IPS-20b (cell line): ENCODE measurements at regions not wholly inside any gene's neighbourhood (a gene's known extent, or its start where the extent isn't known, plus 50 kb on each side); places are given as distances from the start of the nearest gene placed in this dataset.

Source experiments
- H3K27ac ChIP-seq: one replicate; pipeline ENCODE4 v1.5.1; 2013; ENCODE audit warnings: low read length
- H3K27me3 ChIP-seq: 2 replicates; pipeline ENCODE4 v1.6.1; 2013; ENCODE audit warnings: mild to moderate bottlenecking, low read length, inconsistent platforms; ENCODE audit not compliant: insufficient read depth
- H3K36me3 ChIP-seq: 2 replicates; pipeline ENCODE4 v1.6.1; 2013; ENCODE audit warnings: low read depth, mild to moderate bottlenecking, inconsistent platforms, low read length, moderate library complexity; ENCODE audit not compliant: insufficient read depth
- H3K4me1 ChIP-seq: 2 replicates; pipeline ENCODE4 v1.6.1; 2013; ENCODE audit warnings: mild to moderate bottlenecking, control low read depth, inconsistent platforms, low read length, moderate library complexity; ENCODE audit not compliant: insufficient read depth
- H3K4me3 ChIP-seq: 2 replicates; pipeline ENCODE4 v1.5.1; 2013; ENCODE audit warnings: mild to moderate bottlenecking, low read length, inconsistent platforms
- H3K9ac ChIP-seq: 2 replicates; pipeline ENCODE4 v1.6.1; 2013; ENCODE audit warnings: low read depth, mild to moderate bottlenecking, inconsistent platforms, low read length, moderate library complexity
- H3K9me3 ChIP-seq: 2 replicates; pipeline ENCODE4 v1.6.1; 2013; ENCODE audit warnings: mild to moderate bottlenecking, low read depth, low read length, inconsistent platforms; ENCODE audit not compliant: insufficient read depth

GRCh38 chr2:181114021-181114420, 133.6 kb downstream of the UBE2E3 start:
- Histone ChIP-seq H3K27me3 (no peaks in the 10 kb centered on the region), H3K9ac (no peak overlapping the region), H3K4me1 (no peaks in the 10 kb centered on the region), H3K36me3 (no peaks in the 10 kb centered on the region), H3K9me3 (no peaks in the 10 kb centered on the region), H3K27ac (no peak overlapping the region), H3K4me3 (no peak overlapping the region)

GRCh38 chr2:181116261-181116660, 135.9 kb downstream of the UBE2E3 start:
- no peak overlapping the region for H3K4me3 ChIP-seq
- H3K9ac ChIP-seq = no peak overlapping the region
- H3K4me1 ChIP-seq = no peaks in the 10 kb centered on the region
- H3K27ac ChIP-seq = no peak overlapping the region
- H3K36me3 ChIP-seq = no peaks in the 10 kb centered on the region
- no peaks in the 10 kb centered on the region for H3K9me3 ChIP-seq
- H3K27me3 ChIP-seq = no peaks in the 10 kb centered on the region

- Histone ChIP-seq H3K27me3 (no peaks in the 10 kb centered on the region), H3K9me3 (no peaks in the 10 kb centered on the region), H3K9ac (no peak overlapping the region), H3K4me3 (no peak overlapping the region), H3K4me1 (no peaks in the 10 kb centered on the region), H3K27ac (no peak overlapping the region), H3K36me3 (no peaks in the 10 kb centered on the region)
Measured at GRCh38 chr2:181117206-181117925, 137.0 kb downstream of the UBE2E3 start.

- no peaks in the 10 kb centered on the region for H3K36me3 ChIP-seq
- H3K4me1 ChIP-seq = no peaks in the 10 kb centered on the region
- H3K4me3 ChIP-seq = no peak overlapping the region
- H3K9ac ChIP-seq = no peak overlapping the region
- H3K27ac ChIP-seq = no peak overlapping the region
- H3K9me3 ChIP-seq = no peaks in the 10 kb centered on the region
- no peaks in the 10 kb centered on the region for H3K27me3 ChIP-seq
Measured at GRCh38 chr2:181120625-181121024, 140.2 kb downstream of the UBE2E3 start.

- H3K4me1 ChIP-seq = no peaks in the 10 kb centered on the region
- H3K4me3 ChIP-seq = no peak overlapping the region
- no peak overlapping the region for H3K9ac ChIP-seq
- H3K36me3 ChIP-seq = no peaks in the 10 kb centered on the region
- H3K9me3 ChIP-seq = no peaks in the 10 kb centered on the region
- no peaks in the 10 kb centered on the region for H3K27me3 ChIP-seq
- no peak overlapping the region for H3K27ac ChIP-seq
Measured at GRCh38 chr2:181121996-181122395, 141.6 kb downstream of the UBE2E3 start.

GRCh38 chr2:181122601-181123000, 142.2 kb downstream of the UBE2E3 start:
- H3K4me3 ChIP-seq = no peak overlapping the region
- H3K27ac ChIP-seq = no peak overlapping the region
- H3K27me3 ChIP-seq = no peaks in the 10 kb centered on the region
- no peaks in the 10 kb centered on the region for H3K9me3 ChIP-seq
- H3K4me1 ChIP-seq = no peaks in the 10 kb centered on the region
- H3K9ac ChIP-seq = no peak overlapping the region
- no peaks in the 10 kb centered on the region for H3K36me3 ChIP-seq

- H3K27me3 ChIP-seq = no peaks in the 10 kb centered on the region
- H3K27ac ChIP-seq = no peak overlapping the region
- no peak overlapping the region for H3K4me3 ChIP-seq
- no peaks in the 10 kb centered on the region for H3K9me3 ChIP-seq
- H3K9ac ChIP-seq = no peak overlapping the region
- H3K4me1 ChIP-seq = no peaks in the 10 kb centered on the region
- H3K36me3 ChIP-seq = no peaks in the 10 kb centered on the region
Measured at GRCh38 chr2:181123798-181124231, 143.4 kb downstream of the UBE2E3 start.

GRCh38 chr2:181124497-181124896, 144.1 kb downstream of the UBE2E3 start:
- H3K27ac ChIP-seq = no peak overlapping the region

GRCh38 chr2:181125359-181125758, 145.0 kb downstream of the UBE2E3 start:
- Histone ChIP-seq H3K4me3 (no peak overlapping the region), H3K27me3 (no peaks in the 10 kb centered on the region), H3K9ac (no peak overlapping the region), H3K36me3 (no peaks in the 10 kb centered on the region), H3K4me1 (no peaks in the 10 kb centered on the region), H3K9me3 (no peaks in the 10 kb centered on the region), H3K27ac (no peak overlapping the region)

More at GRCh38 chr2:181124497-181124896, 144.1 kb downstream of the UBE2E3 start:
- Histone ChIP-seq H3K27me3 (no peaks in the 10 kb centered on the region), H3K4me1 (no peaks in the 10 kb centered on the region), H3K9ac (no peak overlapping the region), H3K36me3 (no peaks in the 10 kb centered on the region), H3K9me3 (no peaks in the 10 kb centered on the region), H3K4me3 (no peak overlapping the region)

- Histone ChIP-seq H3K27me3 (no peaks in the 10 kb centered on the region), H3K9me3 (no peaks in the 10 kb centered on the region), H3K9ac (no peak overlapping the region), H3K36me3 (no peaks in the 10 kb centered on the region), H3K27ac (no peak overlapping the region), H3K4me1 (no peaks in the 10 kb centered on the region), H3K4me3 (no peak overlapping the region)
Measured at GRCh38 chr2:181126311-181126868, 146.0 kb downstream of the UBE2E3 start.

GRCh38 chr2:181128199-181128598, 147.8 kb downstream of the UBE2E3 start:
- Histone ChIP-seq H3K36me3 (no peaks in the 10 kb centered on the region), H3K27me3 (no peaks in the 10 kb centered on the region), H3K9ac (no peak overlapping the region), H3K27ac (no peak overlapping the region), H3K9me3 (no peaks in the 10 kb centered on the region), H3K4me3 (no peak overlapping the region), H3K4me1 (no peaks in the 10 kb centered on the region)

- Histone ChIP-seq H3K36me3 (no peaks in the 10 kb centered on the region), H3K9me3 (no peaks in the 10 kb centered on the region), H3K9ac (no peak overlapping the region), H3K27me3 (no peaks in the 10 kb centered on the region), H3K4me3 (no peak overlapping the region), H3K4me1 (no peaks in the 10 kb centered on the region), H3K27ac (no peak overlapping the region)
Measured at GRCh38 chr2:181129364-181130056, 149.1 kb downstream of the UBE2E3 start.
